Nephron progenitor cell (in vitro differentiated cells): ENCODE measurements at regions not wholly inside any gene's neighbourhood (a gene's known extent, or its start where the extent isn't known, plus 50 kb on each side); places are given as distances from the start of the nearest gene placed in this dataset.

Experiments used
- DNase-seq: peaks from one replicate; pipeline ENCODE4 v3.0.0; 2021
- H3K27ac Mint-ChIP-seq: 2 replicates; pipeline ENCODE4 v1.8.0; 2021; ENCODE audit warnings: mild to moderate bottlenecking, moderate library complexity, mixed read lengths
- H3K27me3 Mint-ChIP-seq: 2 replicates; pipeline ENCODE4 v1.8.0; 2021; ENCODE audit warnings: mild to moderate bottlenecking, low read depth, mixed read lengths; ENCODE audit not compliant: poor library complexity
- H3K36me3 Mint-ChIP-seq: 2 replicates; pipeline ENCODE4 v1.8.0; 2021; ENCODE audit warnings: low read depth, mixed read lengths
- H3K4me1 Mint-ChIP-seq: 2 replicates; pipeline ENCODE4 v1.8.0; 2021; ENCODE audit warnings: mixed read lengths
- H3K4me3 Mint-ChIP-seq: 2 replicates; pipeline ENCODE4 v1.8.0; 2021; ENCODE audit warnings: mild to moderate bottlenecking, moderate library complexity, mixed read lengths
- H3K9me3 Mint-ChIP-seq: 2 replicates; pipeline ENCODE4 v1.8.0; 2021; ENCODE audit warnings: mild to moderate bottlenecking, moderate library complexity, mixed read lengths
- TF ChIP-seq, protein P1 (sequence below): fragments of 200-600 bp; sonication (generic); IDR thresholded peaks from 2 replicates; pipeline ENCODE4 v1.5.0; 2021; ENCODE audit warnings: antibody characterized with exemption

DNA sequence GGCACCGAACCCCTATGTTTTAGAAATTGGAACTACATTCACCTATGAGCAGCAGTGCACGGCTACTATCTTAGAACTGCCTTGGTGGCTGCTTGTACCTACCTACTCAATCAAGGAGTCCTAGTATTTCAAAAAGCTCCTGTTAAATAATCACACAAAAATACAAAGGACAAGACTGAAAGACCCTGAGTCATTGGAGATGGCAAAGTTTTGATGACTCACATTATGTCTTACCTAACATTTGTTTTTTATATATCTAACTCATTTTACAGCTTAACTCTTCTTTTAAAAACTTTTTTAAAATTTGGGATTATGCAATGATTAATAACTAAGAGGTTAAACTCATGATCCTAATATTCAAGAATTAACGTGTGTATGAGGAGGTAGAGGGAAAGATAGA is 1206.0 kb upstream of the TMPRSS15 start:
- H3K36me3 Mint-ChIP-seq = no peaks in the 10 kb centered on the region
- H3K27ac Mint-ChIP-seq = no peak overlapping the region
- H3K4me3 Mint-ChIP-seq = no peak overlapping the region
- TF ChIP-seq, protein P1, sequence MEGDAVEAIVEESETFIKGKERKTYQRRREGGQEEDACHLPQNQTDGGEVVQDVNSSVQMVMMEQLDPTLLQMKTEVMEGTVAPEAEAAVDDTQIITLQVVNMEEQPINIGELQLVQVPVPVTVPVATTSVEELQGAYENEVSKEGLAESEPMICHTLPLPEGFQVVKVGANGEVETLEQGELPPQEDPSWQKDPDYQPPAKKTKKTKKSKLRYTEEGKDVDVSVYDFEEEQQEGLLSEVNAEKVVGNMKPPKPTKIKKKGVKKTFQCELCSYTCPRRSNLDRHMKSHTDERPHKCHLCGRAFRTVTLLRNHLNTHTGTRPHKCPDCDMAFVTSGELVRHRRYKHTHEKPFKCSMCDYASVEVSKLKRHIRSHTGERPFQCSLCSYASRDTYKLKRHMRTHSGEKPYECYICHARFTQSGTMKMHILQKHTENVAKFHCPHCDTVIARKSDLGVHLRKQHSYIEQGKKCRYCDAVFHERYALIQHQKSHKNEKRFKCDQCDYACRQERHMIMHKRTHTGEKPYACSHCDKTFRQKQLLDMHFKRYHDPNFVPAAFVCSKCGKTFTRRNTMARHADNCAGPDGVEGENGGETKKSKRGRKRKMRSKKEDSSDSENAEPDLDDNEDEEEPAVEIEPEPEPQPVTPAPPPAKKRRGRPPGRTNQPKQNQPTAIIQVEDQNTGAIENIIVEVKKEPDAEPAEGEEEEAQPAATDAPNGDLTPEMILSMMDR = no peak
- DNase-seq = no peak
- no peaks in the 10 kb centered on the region for H3K9me3 Mint-ChIP-seq
- H3K27me3 Mint-ChIP-seq = no peaks in the 10 kb centered on the region
- H3K4me1 Mint-ChIP-seq = peaks cover 7% of the 10 kb centered on the region

DNA sequence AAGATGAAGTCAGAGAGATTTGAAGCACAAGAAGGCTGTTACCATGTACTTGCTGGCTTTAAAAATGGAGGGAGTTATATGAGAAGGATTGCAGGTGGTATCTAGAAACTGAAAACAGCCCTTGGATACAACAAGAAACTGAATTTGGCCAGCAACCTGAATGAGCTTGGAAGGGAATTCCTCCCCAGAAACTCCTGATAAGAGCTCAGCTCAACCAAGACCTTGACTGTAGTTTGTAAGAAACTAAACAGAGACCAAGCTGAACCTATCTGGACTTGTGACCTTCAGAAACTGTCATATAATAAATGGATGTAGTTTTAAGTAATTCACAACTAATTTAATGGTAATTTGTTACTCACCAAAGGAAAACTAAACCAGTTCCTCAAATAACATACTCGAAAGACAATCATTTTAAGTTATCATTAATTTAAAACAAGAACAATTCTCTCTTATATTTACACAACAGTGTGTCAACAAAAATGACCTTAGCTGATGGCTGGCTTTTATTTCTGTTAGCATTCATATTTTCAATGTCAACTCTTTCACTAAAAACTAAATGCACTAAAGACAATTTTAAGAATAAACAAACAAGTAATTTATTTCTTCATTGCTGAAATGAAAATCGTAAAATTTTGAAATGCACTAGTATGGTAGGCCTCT is 1218.4 kb upstream of the TMPRSS15 start:
- Mint-ChIP-seq H3K36me3 (no peaks in the 10 kb centered on the region), H3K27me3 (no peaks in the 10 kb centered on the region), H3K27ac (no peak overlapping the region), H3K9me3 (peaks cover 7% of the 10 kb centered on the region), H3K4me1 (no peaks in the 10 kb centered on the region), H3K4me3 (no peak overlapping the region)
- no peak for DNase-seq
- TF ChIP-seq, protein P1 = no peak

DNA sequence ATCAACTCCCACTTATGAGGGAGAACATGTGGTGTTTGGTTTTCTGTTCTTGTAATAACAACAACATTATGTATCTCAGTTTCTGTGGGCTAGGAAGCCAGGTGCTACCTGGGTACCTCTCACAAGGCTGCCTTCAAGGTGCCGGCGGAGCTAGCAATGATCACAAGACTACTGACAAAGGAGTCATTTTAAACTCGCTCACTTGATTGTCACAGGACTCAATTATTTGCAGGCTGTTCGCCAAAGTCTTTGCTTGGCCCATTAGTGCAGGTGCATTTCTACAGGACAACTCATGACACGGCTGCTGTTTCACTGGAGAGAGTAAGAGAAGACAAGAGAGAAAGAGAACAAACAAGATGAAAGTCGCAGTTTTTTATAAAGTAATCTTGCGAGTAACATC is 1237.4 kb upstream of the TMPRSS15 start:
- H3K4me1 Mint-ChIP-seq = no peaks in the 10 kb centered on the region
- no peak for DNase-seq
- H3K36me3 Mint-ChIP-seq = no peaks in the 10 kb centered on the region
- H3K27ac Mint-ChIP-seq = no peak overlapping the region
- H3K9me3 Mint-ChIP-seq = no peaks in the 10 kb centered on the region
- peaks cover 2% of the 10 kb centered on the region for H3K27me3 Mint-ChIP-seq
- TF ChIP-seq, protein P1 = no peak
- no peak overlapping the region for H3K4me3 Mint-ChIP-seq

DNA sequence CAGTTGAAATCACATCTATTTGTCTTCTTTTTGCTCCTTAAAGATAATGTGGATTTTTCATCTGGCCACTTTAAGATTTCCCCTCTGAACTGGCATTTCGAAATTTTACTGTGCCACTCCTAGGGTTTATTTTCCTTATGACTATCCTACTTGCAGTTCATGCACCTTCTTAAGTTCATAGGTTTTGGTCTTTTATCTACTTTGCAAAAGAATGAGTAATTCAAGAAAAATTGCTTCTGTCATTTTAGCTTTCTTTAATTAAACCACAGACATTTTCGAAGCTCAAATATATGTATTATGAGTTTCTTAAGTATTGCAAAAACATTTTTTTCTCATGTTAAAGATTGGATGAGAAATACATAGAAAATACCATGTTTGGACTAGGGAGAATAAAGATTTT is 1244.8 kb upstream of the TMPRSS15 start:
- TF ChIP-seq, protein P1 = no peak
- no peak for DNase-seq
- H3K27me3 Mint-ChIP-seq = no peaks in the 10 kb centered on the region
- H3K4me1 Mint-ChIP-seq = no peaks in the 10 kb centered on the region
- H3K9me3 Mint-ChIP-seq = no peaks in the 10 kb centered on the region
- no peaks in the 10 kb centered on the region for H3K36me3 Mint-ChIP-seq
- no peak overlapping the region for H3K27ac Mint-ChIP-seq
- H3K4me3 Mint-ChIP-seq = no peak overlapping the region

DNA sequence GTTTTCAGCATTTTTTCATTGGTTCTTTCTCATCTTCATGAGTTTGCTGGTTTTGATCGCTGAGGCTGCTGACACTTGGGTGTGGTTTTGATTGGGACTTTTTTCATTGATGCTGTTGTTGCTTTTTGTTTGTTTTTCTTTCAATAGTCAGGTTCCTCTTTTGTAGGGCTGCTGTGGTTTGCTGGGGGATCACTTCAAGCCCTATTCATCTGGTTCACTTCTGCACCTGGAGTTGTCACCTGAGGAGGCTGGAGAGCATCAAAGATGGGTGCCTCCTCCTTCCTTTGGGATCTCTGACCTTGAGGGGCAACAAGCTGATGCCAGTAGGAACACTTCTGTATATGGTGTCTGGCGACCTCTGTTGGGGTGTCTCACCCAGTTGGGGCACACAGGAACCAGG is 1279.9 kb upstream of the TMPRSS15 start:
- peaks cover 16% of the 10 kb centered on the region for H3K9me3 Mint-ChIP-seq
- TF ChIP-seq, protein P1 = no peak
- H3K4me3 Mint-ChIP-seq = no peak overlapping the region
- H3K27me3 Mint-ChIP-seq = peaks cover 3% of the 10 kb centered on the region
- no peaks in the 10 kb centered on the region for H3K36me3 Mint-ChIP-seq
- H3K4me1 Mint-ChIP-seq = no peaks in the 10 kb centered on the region
- DNase-seq = no peak
- no peak overlapping the region for H3K27ac Mint-ChIP-seq

DNA sequence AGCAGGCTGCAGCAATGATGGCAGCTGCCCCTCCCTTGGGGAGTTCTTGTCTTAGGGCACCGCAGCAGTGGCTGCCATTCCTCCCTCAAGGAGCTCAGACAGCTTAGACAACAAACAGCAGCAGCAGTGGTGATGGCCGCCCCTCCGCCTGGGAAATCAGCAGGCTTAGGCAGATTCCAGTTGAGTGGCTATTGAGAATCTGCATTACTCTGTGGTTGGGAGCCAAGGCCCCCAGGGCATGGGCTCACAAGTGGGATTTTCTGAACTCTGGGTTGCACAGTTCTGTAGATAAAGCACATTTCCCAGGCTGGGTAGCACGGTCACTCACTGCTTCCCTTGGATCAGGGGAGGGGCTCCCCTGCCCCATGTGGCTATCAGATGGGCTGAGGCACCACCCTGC is 1280.7 kb upstream of the TMPRSS15 start:
- no peak overlapping the region for H3K4me3 Mint-ChIP-seq
- TF ChIP-seq, protein P1 = no peak
- no peak for DNase-seq
- no peaks in the 10 kb centered on the region for H3K36me3 Mint-ChIP-seq
- H3K9me3 Mint-ChIP-seq = peaks cover 16% of the 10 kb centered on the region
- H3K4me1 Mint-ChIP-seq = no peaks in the 10 kb centered on the region
- H3K27ac Mint-ChIP-seq = no peak overlapping the region
- peaks cover 3% of the 10 kb centered on the region for H3K27me3 Mint-ChIP-seq
